ENCODE measurements at regions not wholly inside any gene's neighbourhood (a gene's known extent, or its start where the extent isn't known, plus 50 kb on each side); places are given as distances from the start of the nearest gene placed in this dataset.

DNA sequence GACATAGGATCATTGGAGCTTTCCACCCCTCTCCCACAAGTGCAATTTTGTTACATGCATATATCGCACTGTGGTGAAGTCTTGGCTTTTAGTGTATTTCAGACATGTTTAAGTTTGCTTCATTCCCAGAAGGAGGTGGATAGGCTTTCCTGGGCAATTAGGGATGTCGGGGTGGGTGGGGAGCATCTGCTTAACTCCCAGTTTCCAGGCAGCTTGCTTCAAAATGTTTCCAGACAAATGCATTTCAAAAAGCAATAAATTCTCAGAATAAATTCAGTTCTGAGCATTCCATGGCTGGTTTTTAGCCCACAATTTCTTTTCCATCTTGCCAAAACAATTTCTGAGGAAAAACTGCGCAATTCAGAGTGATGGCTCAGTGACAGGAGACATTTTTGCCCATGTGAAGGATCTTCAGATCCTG lies 227.7 kb upstream of the ZPLD1 start:
- no peak overlapping the region for H3K4me3 ChIP-seq (replicated peaks in 1 of 3; ENCODE audit: low read depth in 2 of 3, low read length in 3 of 3)
- no peaks in the 10 kb centered on the region for H4K20me1 ChIP-seq (ENCODE audit: insufficient read depth, low read length)
- peaks cover 14% of the 10 kb centered on the region for H3K4me1 Mint-ChIP-seq
- H3K9me3 Mint-ChIP-seq: peaks cover 1 to 15% (median 10%) of the 10 kb centered on the region in 7 donors
- H3K27me3 Mint-ChIP-seq (ENCODE audit: low read depth in 3 of 3): peaks cover 1% of the 10 kb centered on the region in 3 donors
- WGBS (ENCODE audit: insufficient coverage): no CpG with 5 or more reads among the region's 3 CpGs
- no peak for DNase-seq
- H3K27ac Mint-ChIP-seq: no peak overlapping the region
- H3K36me3 ChIP-seq (replicated peaks in 1 of 2; ENCODE audit: control insufficient read depth in 1 of 2, insufficient read depth in 2 of 2, low read length in 2 of 2): no peaks in the 10 kb centered on the region
- H3K27ac ChIP-seq (ENCODE audit: low read depth in 1 of 2, low read length in 2 of 2): no peak overlapping the region
- H3K36me3 Mint-ChIP-seq: no peaks in the 10 kb centered on the region
- TF ChIP-seq, protein P1, sequence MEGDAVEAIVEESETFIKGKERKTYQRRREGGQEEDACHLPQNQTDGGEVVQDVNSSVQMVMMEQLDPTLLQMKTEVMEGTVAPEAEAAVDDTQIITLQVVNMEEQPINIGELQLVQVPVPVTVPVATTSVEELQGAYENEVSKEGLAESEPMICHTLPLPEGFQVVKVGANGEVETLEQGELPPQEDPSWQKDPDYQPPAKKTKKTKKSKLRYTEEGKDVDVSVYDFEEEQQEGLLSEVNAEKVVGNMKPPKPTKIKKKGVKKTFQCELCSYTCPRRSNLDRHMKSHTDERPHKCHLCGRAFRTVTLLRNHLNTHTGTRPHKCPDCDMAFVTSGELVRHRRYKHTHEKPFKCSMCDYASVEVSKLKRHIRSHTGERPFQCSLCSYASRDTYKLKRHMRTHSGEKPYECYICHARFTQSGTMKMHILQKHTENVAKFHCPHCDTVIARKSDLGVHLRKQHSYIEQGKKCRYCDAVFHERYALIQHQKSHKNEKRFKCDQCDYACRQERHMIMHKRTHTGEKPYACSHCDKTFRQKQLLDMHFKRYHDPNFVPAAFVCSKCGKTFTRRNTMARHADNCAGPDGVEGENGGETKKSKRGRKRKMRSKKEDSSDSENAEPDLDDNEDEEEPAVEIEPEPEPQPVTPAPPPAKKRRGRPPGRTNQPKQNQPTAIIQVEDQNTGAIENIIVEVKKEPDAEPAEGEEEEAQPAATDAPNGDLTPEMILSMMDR (IDR thresholded peaks at IDR 0.05): no peak
- H3K9me3 ChIP-seq (replicated peaks in 1 of 2; ENCODE audit: control insufficient read depth in 1 of 2, insufficient read depth in 1 of 2, low read length in 2 of 2): no peaks in the 10 kb centered on the region
- intact Hi-C loops (cut with micrococcal nuclease): no loop called here
- no peaks in the 10 kb centered on the region for H3K27me3 ChIP-seq (ENCODE audit: control insufficient read depth in 2 of 2, insufficient read depth in 2 of 2, low read length in 2 of 2)
- H3K79me2 ChIP-seq (ENCODE audit: insufficient read depth, low read length): no peaks in the 10 kb centered on the region
- no peak overlapping the region for H3K4me2 ChIP-seq (replicated peaks; ENCODE audit: extremely low read depth, low read length, poor library complexity, severe bottlenecking)
- no peak overlapping the region for H2AFZ ChIP-seq (ENCODE audit: insufficient read depth, low read depth, low read length, poor library complexity, severe bottlenecking)
- H3K4me1 ChIP-seq (ENCODE audit: control insufficient read depth in 1 of 2, insufficient read depth in 2 of 2, low read length in 2 of 2): peaks cover 7 to 12% of the 10 kb centered on the region in 2 donors
- no peak overlapping the region for H3K4me3 Mint-ChIP-seq
- no peak overlapping the region for H3K9ac ChIP-seq (ENCODE audit: insufficient read depth, low read length, poor library complexity, severe bottlenecking)

DNA sequence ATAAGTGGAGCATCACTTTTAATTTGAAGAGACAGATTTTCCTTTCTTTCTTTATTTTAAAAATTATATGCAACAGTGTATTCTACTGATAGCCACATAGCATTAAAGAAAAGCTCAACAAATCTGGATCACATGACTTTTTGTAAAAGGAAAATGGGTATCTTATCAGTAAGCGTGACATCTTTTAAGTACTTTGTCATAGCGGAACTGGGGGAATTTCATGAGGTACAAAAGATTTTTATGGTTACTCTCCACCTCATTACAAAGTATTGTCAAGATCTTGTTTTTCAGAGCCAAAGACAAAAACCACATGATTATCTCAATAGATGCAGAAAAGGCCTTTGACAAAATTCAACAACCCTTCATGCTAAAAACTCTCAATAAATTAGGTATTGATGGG lies 219.6 kb upstream of the ZPLD1 start:
- Histone ChIP-seq H3K27ac (ENCODE audit: low read depth in 1 of 2, low read length in 2 of 2) (no peak overlapping the region), H3K27me3 (ENCODE audit: control insufficient read depth in 2 of 2, insufficient read depth in 2 of 2, low read length in 2 of 2) (no peaks in the 10 kb centered on the region), H3K79me2 (ENCODE audit: insufficient read depth, low read length) (no peaks in the 10 kb centered on the region), H4K20me1 (ENCODE audit: insufficient read depth, low read length) (no peaks in the 10 kb centered on the region), H3K4me3 (replicated peaks in 1 of 3; ENCODE audit: low read depth in 2 of 3, low read length in 3 of 3) (no peak overlapping the region), H3K9me3 (replicated peaks in 1 of 2; ENCODE audit: control insufficient read depth in 1 of 2, insufficient read depth in 1 of 2, low read length in 2 of 2) (no peaks in the 10 kb centered on the region), H3K36me3 (replicated peaks in 1 of 2; ENCODE audit: control insufficient read depth in 1 of 2, insufficient read depth in 2 of 2, low read length in 2 of 2) (no peaks in the 10 kb centered on the region), H3K4me2 (replicated peaks; ENCODE audit: extremely low read depth, low read length, poor library complexity, severe bottlenecking) (no peak overlapping the region), H3K4me1 (ENCODE audit: control insufficient read depth in 1 of 2, insufficient read depth in 2 of 2, low read length in 2 of 2) (no peaks in the 10 kb centered on the region), H3K9ac (ENCODE audit: insufficient read depth, low read length, poor library complexity, severe bottlenecking) (no peak overlapping the region), H2AFZ (ENCODE audit: insufficient read depth, low read depth, low read length, poor library complexity, severe bottlenecking) (no peak overlapping the region)
- H3K27me3 Mint-ChIP-seq (ENCODE audit: low read depth in 3 of 3): no peaks in the 10 kb centered on the region
- no peaks in the 10 kb centered on the region for H3K4me1 Mint-ChIP-seq
- no CpG with 5 or more reads among the region's 2 CpGs for WGBS (ENCODE audit: insufficient coverage)
- H3K36me3 Mint-ChIP-seq: peaks cover 0 to 2% of the 10 kb centered on the region in 2 donors
- no peak overlapping the region for H3K27ac Mint-ChIP-seq
- no peak for DNase-seq
- TF ChIP-seq, protein P1 (IDR thresholded peaks at IDR 0.05): no peak
- H3K9me3 Mint-ChIP-seq: peaks cover 0 to 17% (median 5%) of the 10 kb centered on the region in 7 donors
- no peak overlapping the region for H3K4me3 Mint-ChIP-seq
- intact Hi-C loops (cut with micrococcal nuclease): no loop called here
